ENCODE measurements at regions not wholly inside any gene's neighbourhood (a gene's known extent, or its start where the extent isn't known, plus 50 kb on each side); places are given as distances from the start of the nearest gene placed in this dataset.

GRCh38 chr17:77481476-77482374, 341.0 kb downstream of the SEC14L1 start:
- DNase-seq (ENCODE audit: low spot score) = no peak
- POLR2A ChIA-PET (ENCODE audit: low non-redundant PET) = no interaction called here
- TF ChIP-seq, protein P1, sequence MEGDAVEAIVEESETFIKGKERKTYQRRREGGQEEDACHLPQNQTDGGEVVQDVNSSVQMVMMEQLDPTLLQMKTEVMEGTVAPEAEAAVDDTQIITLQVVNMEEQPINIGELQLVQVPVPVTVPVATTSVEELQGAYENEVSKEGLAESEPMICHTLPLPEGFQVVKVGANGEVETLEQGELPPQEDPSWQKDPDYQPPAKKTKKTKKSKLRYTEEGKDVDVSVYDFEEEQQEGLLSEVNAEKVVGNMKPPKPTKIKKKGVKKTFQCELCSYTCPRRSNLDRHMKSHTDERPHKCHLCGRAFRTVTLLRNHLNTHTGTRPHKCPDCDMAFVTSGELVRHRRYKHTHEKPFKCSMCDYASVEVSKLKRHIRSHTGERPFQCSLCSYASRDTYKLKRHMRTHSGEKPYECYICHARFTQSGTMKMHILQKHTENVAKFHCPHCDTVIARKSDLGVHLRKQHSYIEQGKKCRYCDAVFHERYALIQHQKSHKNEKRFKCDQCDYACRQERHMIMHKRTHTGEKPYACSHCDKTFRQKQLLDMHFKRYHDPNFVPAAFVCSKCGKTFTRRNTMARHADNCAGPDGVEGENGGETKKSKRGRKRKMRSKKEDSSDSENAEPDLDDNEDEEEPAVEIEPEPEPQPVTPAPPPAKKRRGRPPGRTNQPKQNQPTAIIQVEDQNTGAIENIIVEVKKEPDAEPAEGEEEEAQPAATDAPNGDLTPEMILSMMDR (conservative IDR thresholded peaks at IDR 0.05; ENCODE audit: low read depth) = no peak
- H3K27ac ChIP-seq = peak overlapping the region; percentile 96
- CTCF ChIA-PET = interaction anchor here (0.7 kb wide), 1 partner anchor 16 kb away, joined by 4 read pairs; no protein-coding TSS in a partner anchor

DNA sequence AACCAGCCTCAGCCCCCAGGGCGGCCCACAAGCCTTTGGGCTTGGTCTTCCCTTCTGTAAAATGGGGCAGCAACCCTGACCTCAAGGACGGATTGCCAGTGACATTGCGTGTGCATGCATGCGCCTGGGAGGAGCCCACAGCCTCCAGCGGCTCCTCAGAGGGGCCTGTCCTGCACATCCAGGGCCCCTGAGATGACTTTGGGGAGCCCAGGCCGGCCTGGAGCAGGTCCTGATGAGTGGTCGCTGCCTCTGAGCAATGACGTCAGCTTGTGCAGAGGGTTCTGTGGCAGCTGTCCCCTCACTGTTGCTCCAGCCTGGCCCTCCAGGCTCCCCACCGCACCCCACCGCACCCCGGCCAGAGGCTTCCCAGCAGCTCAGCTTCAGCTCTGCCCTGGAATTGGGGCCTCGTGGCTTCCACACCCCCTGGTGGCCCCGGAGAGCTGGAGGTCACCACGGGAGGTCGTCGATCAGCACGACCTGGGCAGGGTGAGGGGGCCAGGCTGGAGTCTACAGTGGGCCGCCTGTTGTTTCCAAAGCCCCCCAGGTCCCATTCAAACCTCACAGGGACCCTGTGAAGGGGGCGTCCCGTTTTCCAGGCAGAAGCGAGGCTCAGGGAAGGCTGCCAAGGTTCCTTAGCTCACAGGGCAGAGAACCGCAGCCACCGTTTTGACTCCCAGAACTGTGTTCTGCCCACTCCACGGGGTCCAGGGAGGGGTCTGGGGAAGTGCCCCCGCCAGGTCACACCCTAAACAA, 341.8 kb downstream of the SEC14L1 start:
- TF ChIP-seq, protein P1 (conservative IDR thresholded peaks at IDR 0.05; ENCODE audit: low read depth) = no peak
- CTCF ChIA-PET = interaction anchor here (0.8 kb wide), 1 partner anchor 131 kb away, joined by 3 read pairs; no protein-coding TSS in a partner anchor
- POLR2A ChIA-PET (ENCODE audit: low non-redundant PET) = no interaction called here
- no peak for DNase-seq (ENCODE audit: low spot score)
- H3K27ac ChIP-seq = peak overlapping the region; percentile 96

GRCh38 chr17:77483128-77483598, 342.4 kb downstream of the SEC14L1 start:
- ChIA-PET POLR2A (ENCODE audit: low non-redundant PET) (no interaction called here), CTCF (interaction anchor here (0.8 kb wide), 1 partner anchor 132 kb away, joined by 3 read pairs; no protein-coding TSS in a partner anchor)
- TF ChIP-seq, protein P1 (conservative IDR thresholded peaks at IDR 0.05; ENCODE audit: low read depth) = no peak
- no peak for DNase-seq (ENCODE audit: low spot score)
- peak overlapping the region; percentile 34 for H3K27ac ChIP-seq

- H3K27ac ChIP-seq = peak overlapping the region; percentile 34
- ChIA-PET POLR2A (ENCODE audit: low non-redundant PET) (no interaction called here), CTCF (interaction anchor here (0.6 kb wide), 1 partner anchor 83 kb away, joined by 4 read pairs; no protein-coding TSS in a partner anchor)
- DNase-seq (ENCODE audit: low spot score) = no peak
- TF ChIP-seq, protein P1 (conservative IDR thresholded peaks at IDR 0.05; ENCODE audit: low read depth) = no peak
Observed at GRCh38 chr17:77484111-77484510, 343.3 kb downstream of the SEC14L1 start.

DNA sequence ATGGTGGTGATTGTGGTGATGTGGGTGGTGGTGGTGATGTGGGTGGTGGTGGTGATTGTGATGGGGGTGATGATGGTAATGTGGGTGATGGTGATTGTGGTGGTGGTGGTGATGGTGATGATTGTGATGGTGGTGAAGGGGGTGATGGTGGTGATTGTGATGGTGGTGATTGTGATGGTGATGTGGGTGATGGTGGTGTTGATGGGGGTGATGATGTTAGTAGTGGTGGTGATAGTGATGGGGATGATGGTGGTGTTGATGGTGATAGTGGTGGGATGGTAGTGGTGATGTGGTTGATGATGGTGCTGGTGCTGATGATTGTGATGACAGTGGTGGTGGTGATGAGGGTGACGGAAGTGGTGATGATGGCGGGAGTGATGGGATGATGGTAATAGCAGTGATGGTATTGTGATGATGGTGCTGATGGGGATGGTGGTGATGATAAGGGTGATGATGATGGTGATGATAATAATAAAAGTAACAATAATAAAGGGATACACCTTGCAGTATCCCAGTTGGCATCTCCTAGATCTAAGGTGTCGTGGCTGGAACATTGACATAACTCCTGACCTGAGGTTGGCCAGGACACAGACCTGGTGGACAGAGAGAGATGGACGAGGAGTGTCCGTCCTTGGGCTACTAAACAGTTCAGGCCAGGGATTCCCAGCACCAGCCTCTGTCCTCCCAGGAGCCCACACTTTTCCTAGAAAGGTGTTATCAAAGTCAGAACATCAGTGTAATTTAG, 344.5 kb downstream of the SEC14L1 start:
- DNase-seq (ENCODE audit: low spot score) = no peak
- TF ChIP-seq, protein P1 (conservative IDR thresholded peaks at IDR 0.05; ENCODE audit: low read depth) = no peak
- ChIA-PET CTCF (no interaction called here), POLR2A (ENCODE audit: low non-redundant PET) (no interaction called here)
- H3K27ac ChIP-seq = peak overlapping the region; percentile 37
